ENCODE measurements at regions not wholly inside any gene's neighbourhood (a gene's known extent, or its start where the extent isn't known, plus 50 kb on each side); places are given as distances from the start of the nearest gene placed in this dataset.

GRCh38 chr5:123756318-123756665 lies 244.3 kb downstream of the CSNK1G3 start:
- H3K9me3 ChIP-seq (ENCODE audit: control insufficient read depth, low read depth, low read length): no peaks in the 10 kb centered on the region
- H3K9me1 ChIP-seq (ENCODE audit: control insufficient read depth, extremely low read depth, insufficient read depth, low read length): no peaks in the 10 kb centered on the region
- dilution Hi-C loops (cut with MboI; ENCODE audit: extremely low pct_ligation_motif_present, low sequenced_read_pairs): no loop called here
- H3K4me2 ChIP-seq (ENCODE audit: control insufficient read depth, extremely low read depth, insufficient read depth, low read depth, low read length): no peak overlapping the region
- H4K20me1 ChIP-seq (ENCODE audit: control insufficient read depth, extremely low read depth, insufficient read depth, low read length): no peaks in the 10 kb centered on the region
- TF ChIP-seq EZH2 (IDR thresholded peaks at IDR 0.05; ENCODE audit: low read length) (no peak), CTCF (optimal IDR thresholded peaks at IDR 0.05 in 1 of 3, IDR thresholded peaks at IDR 0.05 in 1 of 3, conservative IDR thresholded peaks at IDR 0.05 in 1 of 3; ENCODE audit: extremely low read depth in 1 of 3, insufficient read depth in 2 of 3, low read length in 3 of 3) (no peak)
- peaks cover 5% of the 10 kb centered on the region for H3K4me1 ChIP-seq (ENCODE audit: control insufficient read depth, extremely low read depth, insufficient read depth, low read length)
- H3K79me2 ChIP-seq (ENCODE audit: control insufficient read depth, insufficient read depth, low read length): no peaks in the 10 kb centered on the region
- no peak overlapping the region for H3K9ac ChIP-seq (ENCODE audit: control insufficient read depth, extremely low read depth, insufficient read depth, low read length)
- DNase-seq (ENCODE audit: low read depth, low spot score) (no peak), FAIRE-seq (no peak)
- peak overlapping the region; percentile 14 for H2AFZ ChIP-seq (ENCODE audit: control insufficient read depth, low read length)
- H3K27ac ChIP-seq (ENCODE audit: control insufficient read depth, insufficient read depth, low read length): no peak overlapping the region
- no peaks in the 10 kb centered on the region for H3K27me3 ChIP-seq (ENCODE audit: control insufficient read depth, extremely low read depth, insufficient read depth, low read length)
- no peaks in the 10 kb centered on the region for H3K36me3 ChIP-seq (ENCODE audit: control insufficient read depth in 2 of 2, extremely low read depth in 1 of 2, insufficient read depth in 2 of 2, low read length in 2 of 2)
- no peak overlapping the region for H3K4me3 ChIP-seq (ENCODE audit: control insufficient read depth in 2 of 3, extremely low read depth in 1 of 3, insufficient read depth in 2 of 3, low read depth in 1 of 3, low read length in 3 of 3)

GRCh38 chr5:123755653-123756317 lies 243.8 kb downstream of the CSNK1G3 start:
- H3K27ac ChIP-seq (ENCODE audit: control insufficient read depth, insufficient read depth, low read length): no peak overlapping the region
- no peak overlapping the region for H3K4me2 ChIP-seq (ENCODE audit: control insufficient read depth, extremely low read depth, insufficient read depth, low read depth, low read length)
- no peak overlapping the region for H3K9ac ChIP-seq (ENCODE audit: control insufficient read depth, extremely low read depth, insufficient read depth, low read length)
- no peak overlapping the region for H3K4me3 ChIP-seq (ENCODE audit: control insufficient read depth in 2 of 3, extremely low read depth in 1 of 3, insufficient read depth in 2 of 3, low read depth in 1 of 3, low read length in 3 of 3)
- H3K9me1 ChIP-seq (ENCODE audit: control insufficient read depth, extremely low read depth, insufficient read depth, low read length): no peaks in the 10 kb centered on the region
- dilution Hi-C loops (cut with MboI; ENCODE audit: extremely low pct_ligation_motif_present, low sequenced_read_pairs): no loop called here
- TF ChIP-seq EZH2 (IDR thresholded peaks at IDR 0.05; ENCODE audit: low read length): no peak
- no peak for TF ChIP-seq CTCF (optimal IDR thresholded peaks at IDR 0.05 in 1 of 3, IDR thresholded peaks at IDR 0.05 in 1 of 3, conservative IDR thresholded peaks at IDR 0.05 in 1 of 3; ENCODE audit: extremely low read depth in 1 of 3, insufficient read depth in 2 of 3, low read length in 3 of 3)
- peak overlapping the region; percentile 14 for H2AFZ ChIP-seq (ENCODE audit: control insufficient read depth, low read length)
- H3K79me2 ChIP-seq (ENCODE audit: control insufficient read depth, insufficient read depth, low read length): no peaks in the 10 kb centered on the region
- H3K27me3 ChIP-seq (ENCODE audit: control insufficient read depth, extremely low read depth, insufficient read depth, low read length): no peaks in the 10 kb centered on the region
- FAIRE-seq (no peak), DNase-seq (ENCODE audit: low read depth, low spot score) (no peak)
- no peaks in the 10 kb centered on the region for H3K36me3 ChIP-seq (ENCODE audit: control insufficient read depth in 2 of 2, extremely low read depth in 1 of 2, insufficient read depth in 2 of 2, low read length in 2 of 2)
- H3K4me1 ChIP-seq (ENCODE audit: control insufficient read depth, extremely low read depth, insufficient read depth, low read length): peaks cover 5% of the 10 kb centered on the region
- H4K20me1 ChIP-seq (ENCODE audit: control insufficient read depth, extremely low read depth, insufficient read depth, low read length): no peaks in the 10 kb centered on the region
- H3K9me3 ChIP-seq (ENCODE audit: control insufficient read depth, low read depth, low read length): no peaks in the 10 kb centered on the region

All from keratinocyte (primary cell).